ENCODE measurements at regions not wholly inside any gene's neighbourhood (a gene's known extent, or its start where the extent isn't known, plus 50 kb on each side); places are given as distances from the start of the nearest gene placed in this dataset.

DNA sequence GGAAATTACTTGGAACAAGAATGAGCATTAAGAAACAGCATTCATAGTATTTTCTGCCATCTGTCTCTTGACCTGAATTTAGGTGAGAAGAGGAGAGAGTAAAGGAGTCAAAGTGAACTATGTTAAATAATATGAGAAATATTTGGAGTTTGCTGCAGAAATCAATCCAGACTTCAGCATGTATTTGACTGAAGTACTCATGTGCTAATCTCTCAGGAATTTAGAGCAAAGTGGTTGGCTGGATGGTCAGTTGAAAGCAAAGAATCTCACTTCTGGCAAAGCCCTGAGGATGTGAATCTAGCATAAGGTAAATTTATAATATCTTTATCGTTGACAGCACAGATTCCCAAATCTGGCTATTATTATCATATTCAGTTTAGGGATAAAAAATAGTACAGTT, 394.3 kb downstream of the PCDH17 start:
- TF ChIP-seq, protein P1, sequence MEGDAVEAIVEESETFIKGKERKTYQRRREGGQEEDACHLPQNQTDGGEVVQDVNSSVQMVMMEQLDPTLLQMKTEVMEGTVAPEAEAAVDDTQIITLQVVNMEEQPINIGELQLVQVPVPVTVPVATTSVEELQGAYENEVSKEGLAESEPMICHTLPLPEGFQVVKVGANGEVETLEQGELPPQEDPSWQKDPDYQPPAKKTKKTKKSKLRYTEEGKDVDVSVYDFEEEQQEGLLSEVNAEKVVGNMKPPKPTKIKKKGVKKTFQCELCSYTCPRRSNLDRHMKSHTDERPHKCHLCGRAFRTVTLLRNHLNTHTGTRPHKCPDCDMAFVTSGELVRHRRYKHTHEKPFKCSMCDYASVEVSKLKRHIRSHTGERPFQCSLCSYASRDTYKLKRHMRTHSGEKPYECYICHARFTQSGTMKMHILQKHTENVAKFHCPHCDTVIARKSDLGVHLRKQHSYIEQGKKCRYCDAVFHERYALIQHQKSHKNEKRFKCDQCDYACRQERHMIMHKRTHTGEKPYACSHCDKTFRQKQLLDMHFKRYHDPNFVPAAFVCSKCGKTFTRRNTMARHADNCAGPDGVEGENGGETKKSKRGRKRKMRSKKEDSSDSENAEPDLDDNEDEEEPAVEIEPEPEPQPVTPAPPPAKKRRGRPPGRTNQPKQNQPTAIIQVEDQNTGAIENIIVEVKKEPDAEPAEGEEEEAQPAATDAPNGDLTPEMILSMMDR (conservative IDR thresholded peaks at IDR 0.05; ENCODE audit: low read depth, low read length), result no peak
- TF ChIP-seq EZH2 (IDR thresholded peaks at IDR 0.05; ENCODE audit: borderline replicate concordance, low read depth, low read length, poor library complexity, severe bottlenecking), result no peak

Data from A673 (cell line).